ENCODE measurements at regions not wholly inside any gene's neighbourhood (a gene's known extent, or its start where the extent isn't known, plus 50 kb on each side); places are given as distances from the start of the nearest gene placed in this dataset.

DNA sequence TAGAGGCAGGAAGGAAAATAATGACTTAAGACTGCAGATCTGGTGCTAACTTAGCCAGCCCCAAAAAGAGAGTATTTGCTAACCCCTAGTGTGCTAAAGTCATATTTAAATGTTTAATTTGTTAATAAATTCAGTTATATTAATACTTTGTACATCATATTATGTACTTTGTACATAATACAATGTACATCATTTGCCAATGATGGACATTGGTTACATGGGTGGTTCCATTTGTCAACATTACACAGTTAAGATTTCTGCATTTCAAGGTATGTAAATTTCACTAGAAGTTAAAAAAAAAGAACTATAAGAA is 63.9 kb upstream of the PIM1 start:
- TF ChIP-seq CTCF (conservative IDR thresholded peaks at IDR 0.05), result no peak
- TF ChIP-seq EZH2 (IDR thresholded peaks at IDR 0.05; ENCODE audit: low read depth), result no peak

Measured in PC-9 (cell line).